Liver (tissue), 8 donors: ENCODE measurements at regions not wholly inside any gene's neighbourhood (a gene's known extent, or its start where the extent isn't known, plus 50 kb on each side); places are given as distances from the start of the nearest gene placed in this dataset.

Source experiments
- DNase-seq: peaks from one replicate; pipeline ENCODE4 v3.0.0-alpha.2; 2017; ENCODE audit warnings: low spot score
- H3K27ac ChIP-seq, 2 donors: one replicate each; pipeline ENCODE4 v1.7.0; 2013; ENCODE audit warnings: inconsistent platforms in 2 of 2, low read length in 2 of 2, control low read depth in 1 of 2, low read depth in 1 of 2, mild to moderate bottlenecking in 1 of 2
- H3K27me3 ChIP-seq, 4 donors: one replicate each; pipeline versions ENCODE4 v1.6.1 to v1.7.0; 2013; ENCODE audit warnings: low read length in 3 of 4, inconsistent platforms in 1 of 4, mild to moderate bottlenecking in 1 of 4, moderate library complexity in 1 of 4; ENCODE audit not compliant: control insufficient read depth in 4 of 4, insufficient read depth in 4 of 4
- H3K36me3 ChIP-seq, 4 donors: one replicate each; pipeline versions ENCODE4 v1.6.1 to v1.7.0; 2013; ENCODE audit warnings: low read length in 3 of 4, mild to moderate bottlenecking in 3 of 4, low read depth in 1 of 4, moderate library complexity in 1 of 4; ENCODE audit not compliant: control insufficient read depth in 4 of 4, insufficient read depth in 3 of 4
- H3K4me1 ChIP-seq, 4 donors: one replicate each; pipeline versions ENCODE4 v1.6.1 to v1.7.0; 2013; ENCODE audit warnings: low read length in 3 of 4, mild to moderate bottlenecking in 3 of 4, moderate library complexity in 1 of 4; ENCODE audit not compliant: control insufficient read depth in 4 of 4, insufficient read depth in 4 of 4
- H3K4me3 ChIP-seq, 3 donors: one replicate each; pipeline versions ENCODE4 v1.6.1 to v1.7.0; 2013; ENCODE audit warnings: low read length in 3 of 3, control low read depth in 1 of 3, low read depth in 1 of 3, mild to moderate bottlenecking in 1 of 3
- H3K9ac ChIP-seq, 2 donors: one replicate each; pipeline ENCODE4 v1.7.0; 2013; ENCODE audit warnings: low read length in 2 of 2, mild to moderate bottlenecking in 2 of 2, moderate library complexity in 2 of 2, control low read depth in 1 of 2, low read depth in 1 of 2
- H3K9me3 ChIP-seq, 4 donors: one replicate each; pipeline versions ENCODE4 v1.6.1 to v1.7.0; 2013; ENCODE audit warnings: low read length in 3 of 4; ENCODE audit not compliant: control insufficient read depth in 4 of 4
- CTCF ChIP-seq: fragments of 150-350 bp; IDR thresholded peaks from 2 replicates; pipeline ENCODE4 v1.5.1; 2017; ENCODE audit warnings: improper control_type of control experiment, low read depth, low read length; ENCODE audit not compliant: missing input control
- FOXA1 ChIP-seq: IDR thresholded peaks from 2 replicates; pipeline ENCODE4 v1.6.1; 2016; ENCODE audit warnings: antibody characterized with exemption
- FOXA2 ChIP-seq: IDR thresholded peaks from 2 replicates; pipeline ENCODE4 v1.6.1; 2016; ENCODE audit warnings: antibody characterized with exemption
- GABPA ChIP-seq, 2 donors: IDR thresholded peaks in 1 of 2; conservative IDR thresholded peaks in 1 of 2; 2 replicates each; pipeline ENCODE4 v1.6.1; 2016; ENCODE audit warnings: antibody characterized with exemption in 2 of 2, mild to moderate bottlenecking in 1 of 2, moderate library complexity in 1 of 2
- HNF4A ChIP-seq, 2 donors: conservative IDR thresholded peaks; 2 replicates each; pipeline ENCODE4 v1.6.1; 2016; ENCODE audit warnings: antibody characterized with exemption in 2 of 2, mild to moderate bottlenecking in 2 of 2
- HNF4G ChIP-seq: IDR thresholded peaks from 2 replicates; pipeline ENCODE4 v1.6.1; 2016; ENCODE audit warnings: antibody characterized with exemption
- JUND ChIP-seq, 2 donors: IDR thresholded peaks; 2 replicates each; pipeline ENCODE4 v1.6.1; 2016; ENCODE audit warnings: antibody characterized with exemption in 2 of 2
- MAX ChIP-seq: IDR thresholded peaks from 2 replicates; pipeline ENCODE4 v1.6.1; 2016; ENCODE audit warnings: antibody characterized with exemption
- NR2F2 ChIP-seq: IDR thresholded peaks from 2 replicates; pipeline ENCODE4 v1.6.1; 2016; ENCODE audit warnings: antibody characterized with exemption
- RAD21 ChIP-seq, 2 donors: IDR thresholded peaks; 2 replicates each; pipeline ENCODE4 v1.6.1; 2016; ENCODE audit warnings: antibody characterized with exemption in 2 of 2, mild to moderate bottlenecking in 2 of 2
- REST ChIP-seq: IDR thresholded peaks from 2 replicates; pipeline ENCODE4 v1.6.1; 2016; ENCODE audit warnings: antibody characterized with exemption, mild to moderate bottlenecking
- RXRA ChIP-seq, 2 donors: IDR thresholded peaks; 2 replicates each; pipeline ENCODE4 v1.6.1; 2017 to 2018; ENCODE audit warnings: antibody characterized with exemption in 2 of 2, mild to moderate bottlenecking in 1 of 2
- SP1 ChIP-seq: IDR thresholded peaks from 2 replicates; pipeline ENCODE4 v1.6.1; 2018; ENCODE audit warnings: antibody characterized with exemption, mild to moderate bottlenecking
- TAF1 ChIP-seq: conservative IDR thresholded peaks from 2 replicates; pipeline ENCODE4 v1.6.1; 2016; ENCODE audit warnings: antibody characterized with exemption, mild to moderate bottlenecking
- YY1 ChIP-seq: IDR thresholded peaks from 2 replicates; pipeline ENCODE4 v1.6.1; 2016; ENCODE audit warnings: antibody characterized with exemption, mild to moderate bottlenecking
- ZBTB33 ChIP-seq: IDR thresholded peaks from 2 replicates; pipeline ENCODE4 v1.6.1; 2016; ENCODE audit warnings: antibody characterized with exemption
- WGBS: extraction: QIAGEN DNeasy Blood & Tissue Kit; methylation state at CpG from one replicate; pipeline ENCODE4 v1.1.7; 2013; 5-methylcytosine and 5-hydroxymethylcytosine counted together
- donor health status: healthy.
- donor health status: healthy.
- donor health status: healthy.
- donor health status: healthy.
- donor health status: healthy.

DNA sequence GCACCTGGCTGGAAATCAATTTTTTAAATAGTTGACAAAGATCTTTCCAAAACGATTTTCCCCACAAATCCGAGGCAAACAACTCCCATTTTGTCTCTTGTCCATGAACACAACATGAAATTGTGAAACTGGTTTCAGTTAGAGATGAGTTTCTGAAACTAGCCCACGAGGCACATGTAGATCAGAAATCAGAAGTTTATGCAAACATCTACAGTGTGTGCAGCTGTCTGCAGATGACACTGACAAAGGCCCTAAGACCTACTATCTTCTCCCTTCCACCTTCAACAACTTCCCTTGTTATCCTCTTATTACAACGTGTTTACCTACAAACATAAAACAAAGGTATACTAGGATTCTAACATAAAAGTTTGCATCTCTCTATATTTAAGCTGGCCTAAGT lies 183.3 kb downstream of the DIRAS2 start:
- no peak overlapping the region for H3K4me3 ChIP-seq
- H3K36me3 ChIP-seq: no peaks in the 10 kb centered on the region
- no peak for DNase-seq
- TF ChIP-seq MAX: no peak
- no peak for TF ChIP-seq HNF4A (conservative IDR thresholded peaks at IDR 0.05)
- no peak for TF ChIP-seq FOXA1
- TF ChIP-seq REST: no peak
- no peak for TF ChIP-seq SP1
- TF ChIP-seq NR2F2: no peak
- no peak for TF ChIP-seq JUND (IDR thresholded peaks at IDR 0.05)
- TF ChIP-seq CTCF: no peak
- TF ChIP-seq ZBTB33: no peak
- TF ChIP-seq GABPA (IDR thresholded peaks at IDR 0.05 in 1 of 2, conservative IDR thresholded peaks at IDR 0.05 in 1 of 2): no peak
- no peak for TF ChIP-seq FOXA2
- TF ChIP-seq RXRA (IDR thresholded peaks at IDR 0.05): no peak
- H3K4me1 ChIP-seq: no peaks in the 10 kb centered on the region
- H3K9me3 ChIP-seq: no peaks in the 10 kb centered on the region
- H3K9ac ChIP-seq: no peak overlapping the region
- H3K27ac ChIP-seq: no peak overlapping the region
- WGBS: 71% methylated on average over 4 of the region's 4 CpGs
- peaks cover 0 to 3% (median 1%) of the 10 kb centered on the region in 4 donors for H3K27me3 ChIP-seq

DNA sequence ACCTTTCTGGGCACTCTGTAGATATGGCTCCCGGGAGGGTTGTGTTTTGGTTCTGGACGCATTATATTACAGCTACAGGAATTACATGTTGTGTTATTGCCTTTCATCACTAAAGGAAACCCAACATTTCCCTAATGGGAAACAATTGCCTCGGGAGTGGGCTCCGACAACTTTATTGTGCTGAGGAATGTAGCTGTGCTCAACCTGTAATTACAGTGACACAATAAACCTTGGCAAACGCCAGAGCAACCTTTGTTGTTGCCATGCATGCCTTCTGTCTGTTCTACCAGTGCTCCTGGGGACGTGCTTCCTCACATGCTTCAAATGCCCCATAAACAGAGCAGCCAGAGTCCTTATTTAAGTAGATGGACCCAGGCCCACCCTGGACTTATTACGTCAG lies 182.4 kb downstream of the DIRAS2 start:
- Histone ChIP-seq H3K36me3 (no peaks in the 10 kb centered on the region), H3K27ac (no peak overlapping the region), H3K9ac (no peak overlapping the region), H3K4me1 (no peaks in the 10 kb centered on the region), H3K9me3 (no peaks in the 10 kb centered on the region), H3K4me3 (no peak overlapping the region), H3K27me3 (peaks cover 0 to 3% (median 1%) of the 10 kb centered on the region in 4 donors)
- WGBS: 73% methylated on average over 7 of the region's 7 CpGs
- DNase-seq: no peak
- TF ChIP-seq YY1 (no peak), REST (no peak), NR2F2 (no peak), FOXA1 (no peak), SP1 (no peak), RAD21 (IDR thresholded peaks at IDR 0.05) (no peak), HNF4G (no peak), MAX (no peak), JUND (IDR thresholded peaks at IDR 0.05) (no peak), CTCF (no peak), TAF1 (no peak), GABPA (IDR thresholded peaks at IDR 0.05 in 1 of 2, conservative IDR thresholded peaks at IDR 0.05 in 1 of 2) (no peak)
